SU-DHL-6 (cell line): ENCODE measurements at regions not wholly inside any gene's neighbourhood (a gene's known extent, or its start where the extent isn't known, plus 50 kb on each side); places are given as distances from the start of the nearest gene placed in this dataset.

Source experiments
- H2AFZ ChIP-seq: fragments of 200-600 bp; sonication (generic); 2 replicates; pipeline ENCODE4 v1.6.1; 2014; ENCODE audit warnings: low read depth, mild to moderate bottlenecking, moderate library complexity, mixed read lengths, antibody characterized with exemption, low read length; ENCODE audit not compliant: severe bottlenecking
- H3F3A ChIP-seq: fragments of 200-600 bp; shearing (Covaris generic); 2 replicates; pipeline ENCODE4 v1.6.0; 2016; ENCODE audit warnings: antibody characterized with exemption, mild to moderate bottlenecking; ENCODE audit not compliant: insufficient read depth
- H3K27ac ChIP-seq: fragments of 200-600 bp; sonication (generic); 2 replicates; pipeline ENCODE4 v1.5.1; 2016; ENCODE audit warnings: low read depth, mild to moderate bottlenecking, low read length, moderate library complexity, mixed read lengths
- H3K27me3 ChIP-seq: fragments of 200-600 bp; sonication (generic), shearing (Covaris generic); 2 replicates; pipeline ENCODE4 v1.6.0; 2014; ENCODE audit warnings: mild to moderate bottlenecking, low read length
- H3K36me3 ChIP-seq: fragments of 200-600 bp; sonication (generic); 2 replicates; pipeline ENCODE4 v1.6.1; 2014; ENCODE audit warnings: mild to moderate bottlenecking, low read length, mixed read lengths
- H3K4me2 ChIP-seq: fragments of 300-600, 200-600 bp; shearing (Covaris generic), sonication (generic); 2 replicates; pipeline ENCODE4 v1.6.0; 2014; ENCODE audit warnings: low read length, low read depth, mild to moderate bottlenecking; ENCODE audit not compliant: poor library complexity, severe bottlenecking
- H3K4me3 ChIP-seq: fragments of 200-600 bp; sonication (generic); 2 replicates; pipeline ENCODE4 v1.5.1; 2014; ENCODE audit warnings: antibody characterized with exemption, low read length, mild to moderate bottlenecking, mixed read lengths; ENCODE audit not compliant: insufficient read depth, poor library complexity, severe bottlenecking
- H3K79me2 ChIP-seq: fragments of 200-600 bp; sonication (generic); 2 replicates; pipeline ENCODE4 v1.6.1; 2014; ENCODE audit warnings: mild to moderate bottlenecking, low read length, moderate library complexity; ENCODE audit not compliant: insufficient read depth
- H3K9ac ChIP-seq: fragments of 200-600 bp; sonication (generic); 2 replicates; pipeline ENCODE4 v1.7.0; 2014; ENCODE audit warnings: mild to moderate bottlenecking, low read length
- H3K9me2 ChIP-seq: fragments of 200-600 bp; sonication (generic); replicated peaks from 2 replicates; pipeline ENCODE4 v1.6.1; 2014; ENCODE audit warnings: low read length; ENCODE audit not compliant: insufficient read depth
- H3K9me3 ChIP-seq: fragments of 200-600 bp; sonication (generic); 2 replicates; pipeline ENCODE4 v1.6.1; 2014; ENCODE audit warnings: low read length, mixed read lengths; ENCODE audit not compliant: insufficient read depth
- H4K20me1 ChIP-seq: fragments of 200-600 bp; sonication (generic); 2 replicates; pipeline ENCODE4 v1.6.1; 2014; ENCODE audit warnings: low read depth, mild to moderate bottlenecking, antibody characterized with exemption, low read length, moderate library complexity, mixed read lengths
- CTCF ChIP-seq: fragments of 200-600 bp; sonication (generic); IDR thresholded peaks from one replicate; pipeline ENCODE4 v1.5.1; 2017; ENCODE audit warnings: antibody characterized with exemption, mild to moderate bottlenecking, low read length, moderate library complexity; ENCODE audit not compliant: insufficient read depth, poor library complexity, severe bottlenecking
- EZH2phosphoT487 ChIP-seq: fragments of 200-600 bp; sonication (generic), shearing (Covaris generic); conservative IDR thresholded peaks from 2 replicates; pipeline ENCODE4 v1.6.1; 2018; ENCODE audit warnings: mild to moderate bottlenecking, antibody characterized with exemption, low read length, moderate library complexity, mixed read lengths

- TF ChIP-seq CTCF (no peak), EZH2phosphoT487 (no peak)
- H2AFZ ChIP-seq: no peak overlapping the region
- no peaks in the 10 kb centered on the region for H4K20me1 ChIP-seq
- H3K27me3 ChIP-seq: no peaks in the 10 kb centered on the region
- H3K4me3 ChIP-seq: no peak overlapping the region
- H3K4me2 ChIP-seq: no peak overlapping the region
- no peaks in the 10 kb centered on the region for H3K36me3 ChIP-seq
- H3K27ac ChIP-seq: no peak overlapping the region
- no peak overlapping the region for H3K9ac ChIP-seq
- no peaks in the 10 kb centered on the region for H3K9me3 ChIP-seq
- H3K79me2 ChIP-seq: no peaks in the 10 kb centered on the region
- no peaks in the 10 kb centered on the region for H3K9me2 ChIP-seq
- H3F3A ChIP-seq: no peaks in the 10 kb centered on the region
Observed at GRCh38 chr17:33848433-33848832, 406.7 kb upstream of the CCL2 start.

GRCh38 chr17:33854596-33854995, 400.5 kb upstream of the CCL2 start:
- no peaks in the 10 kb centered on the region for H3K36me3 ChIP-seq
- H4K20me1 ChIP-seq: no peaks in the 10 kb centered on the region
- no peak overlapping the region for H3K9ac ChIP-seq
- no peaks in the 10 kb centered on the region for H3K27me3 ChIP-seq
- no peaks in the 10 kb centered on the region for H3K9me3 ChIP-seq
- H3K79me2 ChIP-seq: no peaks in the 10 kb centered on the region
- no peak overlapping the region for H3K4me3 ChIP-seq
- TF ChIP-seq EZH2phosphoT487 (no peak), CTCF (no peak)
- no peak overlapping the region for H2AFZ ChIP-seq
- no peaks in the 10 kb centered on the region for H3F3A ChIP-seq
- H3K4me2 ChIP-seq: no peak overlapping the region
- no peaks in the 10 kb centered on the region for H3K9me2 ChIP-seq
- H3K27ac ChIP-seq: no peak overlapping the region

GRCh38 chr17:33858121-33858520, 397.0 kb upstream of the CCL2 start:
- H3K9me3 ChIP-seq: no peaks in the 10 kb centered on the region
- no peak overlapping the region for H3K27ac ChIP-seq
- no peaks in the 10 kb centered on the region for H3K9me2 ChIP-seq
- H2AFZ ChIP-seq: no peak overlapping the region
- no peak overlapping the region for H3K9ac ChIP-seq
- H3K36me3 ChIP-seq: no peaks in the 10 kb centered on the region
- H3F3A ChIP-seq: no peaks in the 10 kb centered on the region
- no peaks in the 10 kb centered on the region for H3K27me3 ChIP-seq
- H3K4me3 ChIP-seq: no peak overlapping the region
- H3K4me2 ChIP-seq: no peak overlapping the region
- H4K20me1 ChIP-seq: no peaks in the 10 kb centered on the region
- TF ChIP-seq EZH2phosphoT487 (no peak), CTCF (no peak)
- H3K79me2 ChIP-seq: no peaks in the 10 kb centered on the region

- TF ChIP-seq EZH2phosphoT487 (no peak), CTCF (no peak)
- no peaks in the 10 kb centered on the region for H3K79me2 ChIP-seq
- H3K9ac ChIP-seq: no peak overlapping the region
- no peaks in the 10 kb centered on the region for H3K27me3 ChIP-seq
- H3K27ac ChIP-seq: no peak overlapping the region
- no peak overlapping the region for H3K4me3 ChIP-seq
- H3K9me3 ChIP-seq: no peaks in the 10 kb centered on the region
- H3K36me3 ChIP-seq: no peaks in the 10 kb centered on the region
- no peaks in the 10 kb centered on the region for H4K20me1 ChIP-seq
- no peak overlapping the region for H3K4me2 ChIP-seq
- no peak overlapping the region for H2AFZ ChIP-seq
- H3K9me2 ChIP-seq: no peaks in the 10 kb centered on the region
- H3F3A ChIP-seq: no peaks in the 10 kb centered on the region
Observed at GRCh38 chr17:33858682-33859081, 396.4 kb upstream of the CCL2 start.
